ENCODE measurements at regions not wholly inside any gene's neighbourhood (a gene's known extent, or its start where the extent isn't known, plus 50 kb on each side); places are given as distances from the start of the nearest gene placed in this dataset.

DNA sequence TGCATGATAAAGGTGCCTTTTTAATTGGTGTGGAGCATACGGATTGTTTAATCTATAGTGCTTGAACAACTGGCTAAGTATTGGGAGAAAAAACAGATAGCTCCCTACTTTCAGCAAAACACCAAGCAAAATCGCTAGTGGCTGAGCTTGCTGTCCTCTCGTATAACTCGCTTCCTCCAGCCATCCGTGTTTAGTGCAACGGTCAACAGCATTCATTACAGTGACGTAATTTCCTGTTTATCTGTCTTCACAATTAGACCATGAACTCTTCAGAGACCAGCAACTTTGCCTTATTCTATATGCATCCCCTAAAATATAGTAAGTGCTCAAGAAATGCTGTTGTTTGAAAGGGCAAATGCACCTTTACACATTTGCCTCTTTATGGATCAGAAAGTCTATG is 511.9 kb downstream of the HAPSTR1 start (continued):
- TF ChIP-seq, protein P1, sequence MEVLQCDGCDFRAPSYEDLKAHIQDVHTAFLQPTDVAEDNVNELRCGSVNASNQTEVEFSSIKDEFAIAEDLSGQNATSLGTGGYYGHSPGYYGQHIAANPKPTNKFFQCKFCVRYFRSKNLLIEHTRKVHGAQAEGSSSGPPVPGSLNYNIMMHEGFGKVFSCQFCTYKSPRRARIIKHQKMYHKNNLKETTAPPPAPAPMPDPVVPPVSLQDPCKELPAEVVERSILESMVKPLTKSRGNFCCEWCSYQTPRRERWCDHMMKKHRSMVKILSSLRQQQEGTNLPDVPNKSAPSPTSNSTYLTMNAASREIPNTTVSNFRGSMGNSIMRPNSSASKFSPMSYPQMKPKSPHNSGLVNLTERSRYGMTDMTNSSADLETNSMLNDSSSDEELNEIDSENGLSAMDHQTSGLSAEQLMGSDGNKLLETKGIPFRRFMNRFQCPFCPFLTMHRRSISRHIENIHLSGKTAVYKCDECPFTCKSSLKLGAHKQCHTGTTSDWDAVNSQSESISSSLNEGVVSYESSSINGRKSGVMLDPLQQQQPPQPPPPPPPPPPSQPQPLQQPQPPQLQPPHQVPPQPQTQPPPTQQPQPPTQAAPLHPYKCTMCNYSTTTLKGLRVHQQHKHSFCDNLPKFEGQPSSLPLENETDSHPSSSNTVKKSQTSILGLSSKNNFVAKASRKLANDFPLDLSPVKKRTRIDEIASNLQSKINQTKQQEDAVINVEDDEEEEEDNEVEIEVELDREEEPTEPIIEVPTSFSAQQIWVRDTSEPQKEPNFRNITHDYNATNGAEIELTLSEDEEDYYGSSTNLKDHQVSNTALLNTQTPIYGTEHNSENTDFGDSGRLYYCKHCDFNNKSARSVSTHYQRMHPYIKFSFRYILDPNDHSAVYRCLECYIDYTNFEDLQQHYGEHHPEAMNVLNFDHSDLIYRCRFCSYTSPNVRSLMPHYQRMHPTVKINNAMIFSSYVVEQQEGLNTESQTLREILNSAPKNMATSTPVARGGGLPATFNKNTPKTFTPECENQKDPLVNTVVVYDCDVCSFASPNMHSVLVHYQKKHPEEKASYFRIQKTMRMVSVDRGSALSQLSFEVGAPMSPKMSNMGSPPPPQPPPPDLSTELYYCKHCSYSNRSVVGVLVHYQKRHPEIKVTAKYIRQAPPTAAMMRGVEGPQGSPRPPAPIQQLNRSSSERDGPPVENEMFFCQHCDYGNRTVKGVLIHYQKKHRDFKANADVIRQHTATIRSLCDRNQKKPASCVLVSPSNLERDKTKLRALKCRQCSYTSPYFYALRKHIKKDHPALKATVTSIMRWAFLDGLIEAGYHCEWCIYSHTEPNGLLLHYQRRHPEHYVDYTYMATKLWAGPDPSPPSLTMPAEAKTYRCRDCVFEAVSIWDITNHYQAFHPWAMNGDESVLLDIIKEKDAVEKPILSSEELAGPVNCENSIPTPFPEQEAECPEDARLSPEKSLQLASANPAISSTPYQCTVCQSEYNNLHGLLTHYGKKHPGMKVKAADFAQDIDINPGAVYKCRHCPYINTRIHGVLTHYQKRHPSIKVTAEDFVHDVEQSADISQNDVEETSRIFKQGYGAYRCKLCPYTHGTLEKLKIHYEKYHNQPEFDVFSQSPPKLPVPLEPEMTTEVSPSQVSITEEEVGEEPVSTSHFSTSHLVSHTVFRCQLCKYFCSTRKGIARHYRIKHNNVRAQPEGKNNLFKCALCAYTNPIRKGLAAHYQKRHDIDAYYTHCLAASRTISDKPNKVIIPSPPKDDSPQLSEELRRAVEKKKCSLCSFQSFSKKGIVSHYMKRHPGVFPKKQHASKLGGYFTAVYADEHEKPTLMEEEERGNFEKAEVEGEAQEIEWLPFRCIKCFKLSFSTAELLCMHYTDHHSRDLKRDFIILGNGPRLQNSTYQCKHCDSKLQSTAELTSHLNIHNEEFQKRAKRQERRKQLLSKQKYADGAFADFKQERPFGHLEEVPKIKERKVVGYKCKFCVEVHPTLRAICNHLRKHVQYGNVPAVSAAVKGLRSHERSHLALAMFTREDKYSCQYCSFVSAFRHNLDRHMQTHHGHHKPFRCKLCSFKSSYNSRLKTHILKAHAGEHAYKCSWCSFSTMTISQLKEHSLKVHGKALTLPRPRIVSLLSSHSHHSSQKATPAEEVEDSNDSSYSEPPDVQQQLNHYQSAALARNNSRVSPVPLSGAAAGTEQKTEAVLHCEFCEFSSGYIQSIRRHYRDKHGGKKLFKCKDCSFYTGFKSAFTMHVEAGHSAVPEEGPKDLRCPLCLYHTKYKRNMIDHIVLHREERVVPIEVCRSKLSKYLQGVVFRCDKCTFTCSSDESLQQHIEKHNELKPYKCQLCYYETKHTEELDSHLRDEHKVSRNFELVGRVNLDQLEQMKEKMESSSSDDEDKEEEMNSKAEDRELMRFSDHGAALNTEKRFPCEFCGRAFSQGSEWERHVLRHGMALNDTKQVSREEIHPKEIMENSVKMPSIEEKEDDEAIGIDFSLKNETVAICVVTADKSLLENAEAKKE (CRISPR knock-in tag; IDR thresholded peaks at IDR 0.05): no peak
- TF ChIP-seq POLR2AphosphoS5 (IDR thresholded peaks at IDR 0.05; ENCODE audit: low read depth) (no peak), JUNB (IDR thresholded peaks at IDR 0.05; ENCODE audit: unreplicated experiment) (no peak), NANOG (IDR thresholded peaks at IDR 0.05; ENCODE audit: borderline replicate concordance) (no peak)

DNA sequence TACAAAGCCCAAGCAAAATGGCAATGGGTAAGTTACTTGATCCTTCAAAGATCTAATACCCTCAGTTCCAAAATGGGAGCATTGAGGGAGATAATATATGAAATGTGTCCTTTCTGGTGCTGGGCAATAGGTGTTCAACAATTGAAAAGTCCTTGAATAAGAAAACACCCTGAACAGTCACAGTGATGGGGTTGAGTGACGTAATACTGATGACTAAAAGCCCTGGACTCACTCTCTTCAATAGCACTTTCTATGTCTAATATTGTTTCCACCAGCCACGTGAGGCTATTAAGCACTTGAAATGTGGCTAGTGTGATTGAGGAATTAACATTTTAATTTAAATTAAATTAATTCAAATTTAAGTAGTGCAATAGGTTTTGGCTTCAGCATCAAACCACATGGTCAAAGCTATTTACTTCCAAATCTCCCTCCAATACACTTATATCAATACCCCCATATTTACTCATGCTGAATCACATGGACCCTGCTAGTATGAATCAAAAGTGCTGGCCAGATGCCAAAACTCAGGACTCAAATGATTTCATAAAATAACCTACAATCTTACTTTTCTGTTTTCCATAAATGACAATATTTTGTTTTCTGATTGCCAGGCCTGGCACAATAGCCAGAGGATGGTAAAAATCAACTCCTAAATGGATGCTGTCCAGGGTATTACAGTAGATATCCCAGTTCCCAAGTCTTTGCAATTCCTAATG is 516.2 kb downstream of the HAPSTR1 start:
- Mint-ChIP-seq H3K27ac (no peak overlapping the region), H3K4me3 (no peak overlapping the region), H3K27me3 (ENCODE audit: insufficient read depth, low read depth, poor library complexity) (peaks cover 5% of the 10 kb centered on the region), H3K36me3 (ENCODE audit: low read depth) (no peaks in the 10 kb centered on the region), H3K4me1 (peaks cover 8% of the 10 kb centered on the region), H3K9me3 (no peaks in the 10 kb centered on the region)
- no peak for TF ChIP-seq EZH2 (IDR thresholded peaks at IDR 0.05; ENCODE audit: low read depth, unreplicated experiment)
- TF ChIP-seq ZNF114 (CRISPR knock-in tag; IDR thresholded peaks at IDR 0.05): no peak
- no peak for TF ChIP-seq CREB1 (CRISPR knock-in tag; IDR thresholded peaks at IDR 0.05; ENCODE audit: low read depth)
- TF ChIP-seq, protein P2, sequence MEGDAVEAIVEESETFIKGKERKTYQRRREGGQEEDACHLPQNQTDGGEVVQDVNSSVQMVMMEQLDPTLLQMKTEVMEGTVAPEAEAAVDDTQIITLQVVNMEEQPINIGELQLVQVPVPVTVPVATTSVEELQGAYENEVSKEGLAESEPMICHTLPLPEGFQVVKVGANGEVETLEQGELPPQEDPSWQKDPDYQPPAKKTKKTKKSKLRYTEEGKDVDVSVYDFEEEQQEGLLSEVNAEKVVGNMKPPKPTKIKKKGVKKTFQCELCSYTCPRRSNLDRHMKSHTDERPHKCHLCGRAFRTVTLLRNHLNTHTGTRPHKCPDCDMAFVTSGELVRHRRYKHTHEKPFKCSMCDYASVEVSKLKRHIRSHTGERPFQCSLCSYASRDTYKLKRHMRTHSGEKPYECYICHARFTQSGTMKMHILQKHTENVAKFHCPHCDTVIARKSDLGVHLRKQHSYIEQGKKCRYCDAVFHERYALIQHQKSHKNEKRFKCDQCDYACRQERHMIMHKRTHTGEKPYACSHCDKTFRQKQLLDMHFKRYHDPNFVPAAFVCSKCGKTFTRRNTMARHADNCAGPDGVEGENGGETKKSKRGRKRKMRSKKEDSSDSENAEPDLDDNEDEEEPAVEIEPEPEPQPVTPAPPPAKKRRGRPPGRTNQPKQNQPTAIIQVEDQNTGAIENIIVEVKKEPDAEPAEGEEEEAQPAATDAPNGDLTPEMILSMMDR (conservative IDR thresholded peaks at IDR 0.05; ENCODE audit: low read depth in 2 of 2): no peak
- TF ChIP-seq JUNB (IDR thresholded peaks at IDR 0.05; ENCODE audit: unreplicated experiment): no peak
- Histone ChIP-seq H3K79me2 (replicated peaks; ENCODE audit: insufficient read depth) (no peaks in the 10 kb centered on the region), H3K9me2 (ENCODE audit: insufficient read depth) (no peaks in the 10 kb centered on the region), H3K36me3 (ENCODE audit: insufficient read depth) (no peaks in the 10 kb centered on the region), H3F3A (replicated peaks; ENCODE audit: low read depth) (no peaks in the 10 kb centered on the region; the same call in 1 of the 2 replicates), H4K20me1 (replicated peaks; ENCODE audit: insufficient read depth) (no peaks in the 10 kb centered on the region), H3K27ac (ENCODE audit: low read depth) (no peak overlapping the region), H3K27me3 (ENCODE audit: insufficient read depth) (no peaks in the 10 kb centered on the region), H2AFZ (no peak overlapping the region), H3K4me2 (no peak overlapping the region), H3K4me1 (ENCODE audit: insufficient read depth) (0 out of 2 replicates have a peak, but pooled peaks cover 4% of the 10 kb centered on the region), H3K4me3 (no peak overlapping the region)
- DNase-seq (ENCODE audit: low spot score): no peak
- ATAC-seq: no peak
